Stimulated activated CD4-positive, alpha-beta T cell treated with anti-CD3 and anti-CD28 coated beads, TNF-alpha, amount 100 ng/mL, for 4 hours (primary cell): ENCODE measurements at regions not wholly inside any gene's neighbourhood (a gene's known extent, or its start where the extent isn't known, plus 50 kb on each side); places are given as distances from the start of the nearest gene placed in this dataset.
"Not testable (repeated sequence)": the region's sequence is repeated elsewhere in the genome, so short reads cannot be mapped to it uniquely, and the experiment has no call there.

Source experiments
- DNase-seq, 3 experiments: peaks; one replicate each; pipeline ENCODE4 v3.0.0-alpha.2; 2020; ENCODE audit warnings: low read depth in 3 of 3

DNA sequence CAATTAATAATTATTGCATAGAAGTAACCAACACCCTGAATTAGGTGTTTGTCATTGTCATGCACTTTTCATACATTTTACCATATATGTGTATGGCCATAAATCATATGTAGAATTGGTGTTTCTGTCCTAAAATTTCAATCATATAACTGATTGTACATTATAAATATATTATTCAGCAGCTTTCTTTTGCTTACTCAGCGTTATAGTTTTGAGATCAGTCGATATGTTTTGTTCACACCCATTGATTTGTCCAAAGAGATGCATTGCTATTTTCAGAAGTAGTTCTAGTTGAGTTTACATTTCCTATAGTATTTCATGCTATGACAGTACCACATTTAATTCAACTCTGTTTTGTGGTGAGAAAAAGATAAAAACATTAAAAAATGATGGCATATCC lies 50.5 kb upstream of the PARP4 start:
- DNase-seq, result no peak

DNA sequence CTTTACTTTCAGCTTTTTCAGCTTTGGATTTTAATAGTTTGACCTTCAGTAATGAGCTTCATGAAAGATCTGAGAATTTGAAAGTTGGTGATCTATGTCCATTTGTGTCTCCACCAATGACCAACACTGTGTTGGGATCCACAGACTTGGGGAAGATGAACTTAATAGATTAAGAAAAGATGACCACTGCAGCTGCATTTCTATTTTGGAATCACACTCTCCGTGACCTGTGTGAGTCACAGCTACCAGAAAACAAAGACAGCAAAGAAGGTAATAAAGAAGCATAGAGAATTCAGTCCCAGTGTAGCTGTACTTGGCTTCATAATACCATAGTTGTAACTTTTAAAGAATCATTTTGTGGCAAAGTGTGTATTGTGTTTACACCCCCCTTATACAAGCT lies 51.4 kb upstream of the PARP4 start:
- not testable (repeated sequence) for DNase-seq

DNA sequence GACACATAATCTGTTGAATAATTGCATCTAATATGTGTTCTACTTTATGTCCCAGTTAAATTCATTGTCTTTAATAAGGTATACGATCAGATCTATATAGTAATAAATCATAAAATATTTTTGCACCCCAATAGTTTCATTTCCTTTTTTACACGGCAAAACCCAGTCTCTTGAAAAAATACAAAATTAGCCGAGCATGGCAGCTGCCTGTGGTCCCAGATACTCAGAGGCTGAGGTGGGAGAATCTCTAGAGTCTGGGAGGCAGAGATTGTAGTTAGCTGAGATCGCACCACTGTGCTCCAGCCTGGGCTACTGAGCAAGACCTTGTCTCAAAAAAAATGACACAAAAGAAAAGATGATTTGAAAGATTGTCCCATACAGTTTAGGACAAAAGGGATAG lies 52.3 kb upstream of the PARP4 start:
- DNase-seq, result no peak

DNA sequence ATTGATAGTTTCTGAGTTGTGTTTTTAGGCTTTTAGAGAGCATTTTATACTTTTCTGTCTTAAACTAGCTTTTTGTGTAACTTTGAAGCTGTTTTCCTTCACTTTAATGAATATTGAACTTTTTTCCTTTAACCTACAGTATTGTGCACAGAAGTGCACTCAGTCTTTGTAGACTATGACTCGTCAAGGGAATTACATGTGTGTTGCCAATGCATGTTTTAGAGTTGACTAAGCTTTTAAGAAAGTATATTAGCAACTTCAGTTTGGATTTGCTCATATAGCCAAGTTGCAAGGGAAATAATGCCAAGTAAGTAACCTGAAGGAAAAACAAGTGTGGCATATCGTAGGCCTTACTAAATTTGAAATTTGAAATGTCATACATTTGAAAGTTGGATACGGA lies 55.0 kb upstream of the PARP4 start:
- DNase-seq, result not testable (repeated sequence)

DNA sequence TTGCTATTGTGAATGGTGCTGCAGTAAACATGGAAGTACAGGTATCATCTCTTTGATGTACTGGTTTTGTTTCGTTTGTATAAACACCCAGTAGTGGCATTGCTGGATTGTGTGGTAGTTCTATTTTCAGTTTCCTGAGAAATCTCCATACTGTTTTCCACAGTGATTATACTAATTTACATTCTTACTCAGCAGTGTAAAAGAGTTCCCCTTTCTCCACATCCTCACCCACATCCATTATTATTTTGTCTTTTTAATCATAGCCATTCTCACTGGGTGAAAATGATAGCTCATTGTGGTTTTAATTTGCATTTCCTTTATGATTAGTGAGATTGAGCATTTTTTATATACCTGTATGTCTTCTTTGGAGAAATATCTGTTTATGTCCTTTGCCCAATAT lies 62.3 kb upstream of the PARP4 start:
- no peak for DNase-seq

DNA sequence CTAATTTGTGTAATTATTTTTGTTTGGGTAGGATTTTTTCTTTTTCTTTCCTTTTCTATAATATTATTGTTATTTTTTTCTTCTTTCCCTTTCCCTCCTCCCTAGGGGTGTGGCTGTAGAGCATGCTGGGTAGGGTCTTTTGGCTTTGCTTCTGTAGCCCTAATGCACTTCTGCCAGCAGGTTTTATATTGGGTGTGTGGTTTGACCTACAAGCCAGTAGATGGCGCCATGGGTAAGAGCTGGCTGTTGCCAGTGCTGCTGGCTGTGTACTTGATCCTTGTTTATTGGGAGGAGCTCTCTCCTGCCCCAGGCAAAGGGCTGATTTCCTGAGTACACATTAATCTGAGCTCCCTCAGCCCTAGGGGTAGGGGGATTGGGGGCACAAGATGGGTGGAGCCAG lies 67.7 kb upstream of the PARP4 start:
- peak in 1 of 3 experiments; percentile 4 for DNase-seq

DNA sequence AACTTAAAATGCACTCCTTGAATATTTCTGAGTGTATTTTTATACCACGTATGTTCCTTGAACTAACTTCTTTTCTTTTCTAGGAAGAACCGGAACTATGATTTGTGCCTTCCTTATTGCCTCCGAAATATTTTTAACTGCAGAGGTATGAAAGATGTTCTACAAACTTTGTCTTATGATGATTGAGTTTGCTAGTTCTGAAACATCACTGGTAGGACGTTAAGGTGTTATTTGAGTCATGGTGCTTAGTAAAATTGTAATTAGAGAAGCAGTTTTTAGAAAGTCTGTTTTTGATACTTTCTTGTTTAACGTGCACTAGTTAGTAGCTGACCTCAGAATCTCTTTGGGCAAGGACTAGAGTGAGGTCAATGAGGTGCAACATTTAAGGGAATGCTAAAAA lies 69.0 kb upstream of the PARP4 start:
- not testable (repeated sequence) for DNase-seq

DNA sequence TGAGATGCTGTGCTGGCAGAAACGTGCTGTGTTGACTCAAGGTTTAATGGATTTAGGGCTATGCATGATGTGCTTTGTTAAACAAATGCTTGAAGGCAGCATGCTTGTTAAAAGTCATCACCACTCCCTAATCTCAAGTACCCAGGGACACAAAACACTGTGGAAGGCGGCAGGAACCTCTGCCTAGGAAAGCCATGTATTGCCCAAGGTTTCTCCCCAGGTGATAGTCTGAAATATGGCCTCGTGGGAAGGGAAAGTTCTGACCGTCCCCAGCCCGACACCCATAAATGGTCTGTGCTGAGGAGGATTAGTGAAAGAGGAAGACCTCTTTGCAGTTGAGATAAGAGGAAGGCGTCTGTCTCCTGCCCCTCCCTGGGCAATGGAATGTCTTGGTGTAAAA lies 79.1 kb upstream of the PARP4 start:
- DNase-seq, result not testable (repeated sequence)

DNA sequence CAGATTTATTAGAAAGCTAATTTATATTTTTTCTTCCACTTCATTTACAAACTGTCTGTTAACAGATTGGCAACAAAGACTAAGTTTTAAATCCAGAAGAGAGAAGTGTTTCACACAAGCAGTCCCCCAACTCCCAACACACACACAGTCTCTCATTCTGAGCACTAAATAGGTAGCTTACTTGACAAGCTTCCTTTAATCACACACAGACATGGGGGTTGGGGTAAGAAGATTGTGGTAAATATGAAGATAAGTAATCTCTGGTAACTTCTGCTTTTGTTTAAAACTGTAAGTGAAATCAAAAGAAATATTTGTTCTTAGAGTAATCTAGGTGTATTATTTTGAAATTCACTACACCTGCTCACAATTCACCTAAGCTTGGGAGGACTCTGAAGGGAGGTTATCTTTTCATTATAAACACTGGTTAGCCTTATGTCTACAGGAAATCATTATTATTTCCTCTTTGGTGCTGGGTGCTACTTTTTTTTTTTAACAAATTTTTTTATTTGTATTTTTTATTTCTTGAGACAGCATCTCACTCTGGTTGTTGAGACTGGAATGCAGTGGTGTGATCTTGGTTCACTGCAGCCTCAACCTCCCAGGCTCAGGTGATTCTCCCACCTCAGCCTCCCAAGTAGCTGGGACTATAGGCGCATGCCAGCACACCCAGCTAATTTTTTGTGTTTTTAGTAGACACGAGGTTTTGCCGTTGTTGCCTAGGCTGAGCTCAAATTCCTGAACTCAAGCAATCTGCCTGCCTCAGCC lies 82.1 kb upstream of the ATP12A start:
- DNase-seq, result not testable (repeated sequence)

DNA sequence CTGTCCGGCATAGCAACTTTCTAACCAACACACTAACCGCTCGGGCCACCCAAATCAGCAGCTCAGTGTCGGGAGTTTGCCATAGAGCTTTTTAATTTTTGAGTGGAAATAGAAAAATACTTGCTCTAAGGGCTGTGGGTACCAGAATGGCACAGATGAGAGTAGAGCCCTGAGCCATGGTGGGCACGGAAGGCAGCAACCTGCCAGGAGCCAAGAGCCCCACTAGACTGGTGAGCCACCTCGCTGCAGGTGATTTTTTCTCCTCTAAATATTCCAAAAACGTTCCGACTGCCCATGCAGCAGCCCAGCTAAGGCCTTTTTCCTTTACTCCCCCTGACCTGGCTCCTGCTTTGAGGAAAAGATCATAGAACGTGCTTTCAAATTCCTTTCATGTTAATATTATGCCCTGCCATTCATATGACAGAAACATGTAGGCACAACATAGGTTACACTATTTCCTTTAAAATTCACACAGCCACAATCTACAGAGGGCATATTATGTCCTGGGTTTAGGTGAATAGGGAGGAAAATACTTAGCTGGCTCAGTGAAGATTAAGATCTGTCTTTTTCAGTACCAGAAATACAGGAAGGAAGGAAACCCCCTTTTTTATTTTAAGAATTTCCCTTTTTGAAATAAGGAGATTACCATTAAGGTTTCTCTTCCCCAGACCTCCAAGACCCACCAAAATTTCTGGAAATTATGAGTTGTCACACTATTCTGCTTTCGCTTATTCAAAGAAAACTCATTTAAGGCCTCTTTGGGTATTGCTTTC lies 81.0 kb upstream of the ATP12A start:
- not testable (repeated sequence) for DNase-seq

DNA sequence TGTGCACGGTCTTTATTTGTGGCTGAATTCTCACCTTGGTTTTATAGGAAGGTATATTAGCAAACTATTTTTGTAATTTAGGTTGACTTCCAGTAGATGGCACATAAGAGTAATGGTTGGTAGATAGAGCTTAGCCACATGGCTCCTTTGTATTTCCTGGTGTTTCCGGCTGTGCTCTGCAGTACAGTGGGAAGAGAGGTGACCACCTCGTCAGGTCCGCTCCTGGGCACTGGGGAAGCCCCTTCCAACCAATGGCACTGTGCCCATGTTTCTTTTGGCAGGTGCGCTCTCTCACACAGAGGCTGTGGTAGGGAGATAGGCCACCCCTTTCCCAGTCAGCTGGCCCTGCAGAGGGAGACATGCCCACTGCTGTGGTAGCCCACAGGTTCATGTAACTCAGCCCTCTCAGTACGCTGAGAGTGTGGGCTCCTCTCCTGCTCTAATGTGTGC lies 74.3 kb upstream of the ATP12A start:
- DNase-seq, result no peak

DNA sequence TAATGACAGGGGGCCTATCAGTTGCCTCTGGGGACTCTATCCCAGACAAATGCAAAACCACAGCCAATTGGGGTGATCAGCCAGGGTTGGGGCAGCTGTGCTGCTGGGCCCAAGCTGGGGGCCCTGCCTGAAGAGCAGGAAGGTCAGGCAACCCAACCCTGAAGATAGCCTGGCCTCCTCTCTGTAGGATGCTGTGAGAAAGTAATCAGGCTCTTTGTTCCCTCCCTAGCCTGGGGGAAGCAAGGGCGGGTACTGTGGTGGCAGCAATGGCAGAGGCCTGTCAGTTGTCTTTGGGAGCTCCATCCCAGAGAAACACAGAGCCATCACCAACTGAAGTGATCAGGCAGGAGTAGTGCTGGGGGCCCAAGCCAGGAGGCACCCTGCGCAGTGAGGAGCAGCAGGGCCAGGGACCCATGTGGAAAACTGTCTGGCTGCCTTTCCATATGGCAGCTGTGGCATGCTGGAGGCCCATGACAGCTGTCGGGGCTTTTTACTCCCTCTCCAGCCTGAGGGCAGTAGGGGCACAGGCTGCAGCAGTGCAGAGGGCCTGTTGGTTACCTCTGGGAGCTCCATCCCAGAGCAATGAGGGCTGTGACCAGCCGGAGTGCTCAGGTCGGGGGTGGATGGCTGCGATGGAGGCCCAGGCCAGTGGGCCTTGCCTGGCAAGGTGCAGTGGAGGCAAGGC lies 73.6 kb upstream of the ATP12A start:
- DNase-seq, result no peak

DNA sequence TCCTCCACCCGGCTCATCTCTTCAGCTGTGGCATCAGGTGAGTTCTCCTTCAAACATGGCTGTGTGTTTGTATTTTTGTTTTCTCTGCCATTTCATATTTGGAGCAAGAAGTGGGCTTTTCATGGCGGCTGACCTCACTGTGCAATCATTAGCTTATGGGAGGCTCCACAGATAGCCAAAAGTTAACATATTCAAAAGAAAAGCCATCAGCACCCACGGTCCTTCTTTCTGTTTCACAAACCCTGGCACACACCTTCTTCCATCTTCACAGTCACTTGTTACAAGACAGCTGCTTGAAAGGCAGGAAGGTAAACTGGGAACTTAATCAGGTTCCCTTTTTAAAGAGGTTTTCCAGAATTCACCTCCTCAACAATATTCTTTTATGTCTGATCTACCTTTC lies 69.3 kb upstream of the ATP12A start:
- DNase-seq, result no peak

DNA sequence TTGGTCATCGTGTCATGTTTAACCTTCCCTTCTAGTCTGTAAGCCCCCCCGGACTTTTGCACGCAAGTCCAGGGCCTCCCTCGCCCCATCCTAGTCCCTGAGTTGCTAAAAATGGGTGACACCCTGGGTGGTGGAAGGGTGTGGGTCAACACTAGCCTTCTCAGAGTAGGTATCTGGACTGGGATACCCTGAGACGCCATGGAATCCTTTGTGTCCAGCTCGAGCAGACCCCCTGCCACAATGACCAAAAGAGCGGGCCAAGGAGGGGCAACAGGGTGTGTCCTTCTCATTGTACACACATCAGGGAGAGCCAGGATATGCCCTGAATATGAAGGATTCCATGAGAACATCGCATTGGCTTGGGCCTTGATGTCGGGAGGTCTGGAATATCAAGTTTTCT lies 67.5 kb upstream of the ATP12A start:
- DNase-seq, result no peak

DNA sequence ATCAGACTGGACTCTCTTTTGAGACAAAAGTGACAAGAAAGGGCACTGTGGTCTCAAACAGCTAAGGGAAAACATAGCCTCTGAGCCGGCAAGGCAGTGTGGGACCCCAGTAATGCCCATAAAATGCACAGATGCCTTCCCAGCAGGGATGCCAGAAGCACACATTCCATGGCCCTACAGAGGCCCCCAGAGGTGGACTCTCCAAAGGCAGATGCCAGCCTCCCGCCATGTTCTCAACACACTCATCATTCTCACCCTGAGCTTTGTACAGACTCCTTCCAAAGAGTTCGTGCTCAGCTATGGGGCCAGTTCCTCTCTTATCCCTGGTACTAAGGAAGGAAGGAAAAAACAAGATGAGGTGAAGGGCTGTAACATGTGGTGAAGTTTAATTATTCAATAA lies 67.1 kb upstream of the ATP12A start:
- DNase-seq, result no peak

DNA sequence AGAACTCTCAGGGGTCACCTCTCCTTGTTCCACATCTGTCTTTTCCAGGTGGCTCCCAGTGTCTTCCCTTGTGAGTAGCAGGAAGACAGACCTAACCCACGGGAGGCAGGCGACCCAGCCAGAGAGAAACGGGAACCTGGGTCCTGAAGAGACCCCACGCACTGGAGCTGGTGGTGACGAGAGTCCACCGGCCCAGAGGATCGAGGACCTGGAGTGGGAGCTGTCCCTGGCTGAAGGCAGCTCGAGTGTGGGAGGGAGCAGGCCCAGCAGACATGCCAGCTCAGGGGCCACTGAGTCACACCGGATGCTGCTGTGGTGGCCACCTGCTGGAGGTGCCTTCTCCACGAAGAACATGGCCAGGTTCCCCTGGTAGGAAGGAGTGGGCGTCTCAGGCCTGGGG lies 66.5 kb upstream of the ATP12A start:
- DNase-seq, result no peak

DNA sequence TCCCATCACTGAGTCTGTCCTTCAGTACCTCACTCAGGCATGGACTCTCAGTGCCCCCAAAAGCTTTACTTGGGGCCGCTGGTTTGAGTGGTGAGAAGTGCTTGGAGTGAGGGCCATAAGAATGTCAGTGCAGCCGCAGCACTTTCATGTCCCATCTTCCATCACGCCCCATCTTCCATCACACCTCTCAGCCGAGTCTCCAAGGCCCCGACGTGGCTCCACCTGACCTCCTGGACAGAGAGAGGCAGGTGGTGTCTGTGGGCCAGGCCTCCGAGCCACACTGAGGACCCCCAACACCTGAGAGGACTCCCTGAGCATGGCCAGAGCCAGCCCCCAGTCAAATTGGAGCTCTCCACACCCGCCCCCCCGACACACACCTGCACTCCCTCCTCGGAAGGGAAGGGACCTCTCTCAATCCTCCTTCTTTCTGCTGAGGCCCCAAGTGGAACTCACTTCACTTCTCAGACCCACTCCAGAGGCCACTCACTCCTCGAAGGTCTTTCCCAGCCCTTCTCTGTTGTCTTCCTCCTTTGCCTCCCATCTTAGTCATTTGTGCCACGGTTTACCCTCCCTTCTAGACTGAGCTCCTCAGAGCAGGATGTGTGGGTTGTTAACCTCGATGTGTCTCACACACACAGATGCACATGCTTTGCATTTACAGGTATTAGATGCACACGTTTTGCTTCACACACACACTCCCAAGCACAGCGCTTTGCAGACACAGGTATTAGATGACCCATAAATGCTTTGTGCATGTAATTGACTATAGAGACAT lies 65.7 kb upstream of the ATP12A start:
- DNase-seq, result no peak

DNA sequence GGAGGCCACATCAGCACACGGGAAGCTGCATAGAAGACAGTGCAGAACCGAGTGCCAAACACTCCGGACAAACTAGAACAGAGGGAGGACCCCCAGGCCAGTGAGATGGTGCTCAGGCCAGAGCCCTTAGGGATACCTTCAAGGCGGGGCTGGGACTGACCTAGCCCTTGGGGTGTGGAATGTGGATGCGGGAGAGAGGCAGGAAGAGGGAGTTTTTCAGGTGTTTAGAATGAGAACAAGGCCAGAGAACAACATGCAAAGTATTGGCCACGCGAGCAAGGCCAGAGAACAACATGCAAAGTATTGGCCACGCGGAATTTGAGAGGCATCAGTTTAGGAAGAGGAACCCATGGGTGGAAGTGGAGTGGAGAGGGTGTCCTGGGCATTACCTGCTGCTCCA lies 65.1 kb upstream of the ATP12A start:
- DNase-seq, result no peak

DNA sequence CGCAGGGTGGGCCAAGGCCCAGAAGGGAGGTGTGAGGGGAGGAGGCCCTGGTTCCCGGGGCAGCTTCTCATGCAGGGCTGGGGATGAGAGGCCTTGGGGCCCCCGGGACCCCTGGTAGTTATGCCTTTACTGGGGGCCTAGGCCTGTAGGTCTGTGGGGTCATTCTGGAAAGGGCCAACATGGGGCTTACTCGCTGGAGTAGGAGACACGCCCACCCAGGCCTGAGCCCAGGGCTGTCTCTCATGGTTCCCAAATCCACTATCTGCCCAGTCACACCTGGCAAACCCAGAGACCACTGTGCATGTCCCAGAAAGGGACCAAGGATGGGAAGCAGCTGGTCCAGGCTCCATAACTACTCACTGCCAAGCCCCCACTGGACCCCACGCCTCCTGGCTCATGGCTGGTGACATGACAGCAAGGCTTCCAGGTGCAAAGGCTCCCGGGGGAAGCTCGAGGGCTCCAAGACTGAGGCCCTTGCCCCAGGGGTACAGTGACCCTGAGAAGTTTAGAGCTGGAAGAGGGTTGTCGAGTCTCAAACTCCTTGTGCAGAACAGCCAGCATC lies 64.2 kb upstream of the ATP12A start:
- no peak for DNase-seq

DNA sequence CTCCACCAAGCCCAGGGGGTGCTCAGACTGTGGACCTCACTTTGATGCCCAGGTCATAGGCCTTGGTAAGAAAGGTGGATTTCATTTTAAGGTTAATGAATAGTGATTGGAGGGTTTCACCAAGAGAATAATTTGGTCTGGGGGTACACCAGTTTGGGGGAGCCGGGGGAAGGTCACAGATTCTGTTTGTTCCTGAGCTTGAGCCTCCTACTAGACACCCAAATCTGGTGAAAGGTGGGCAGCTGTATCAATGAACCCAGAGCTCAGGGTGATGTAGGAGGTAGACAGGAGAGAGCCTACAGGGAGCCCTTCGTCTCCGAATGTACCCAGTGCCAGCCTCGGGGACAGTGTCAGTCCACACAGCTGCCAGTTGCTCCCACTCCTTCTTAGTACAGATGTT lies 63.7 kb upstream of the ATP12A start:
- DNase-seq, result no peak

DNA sequence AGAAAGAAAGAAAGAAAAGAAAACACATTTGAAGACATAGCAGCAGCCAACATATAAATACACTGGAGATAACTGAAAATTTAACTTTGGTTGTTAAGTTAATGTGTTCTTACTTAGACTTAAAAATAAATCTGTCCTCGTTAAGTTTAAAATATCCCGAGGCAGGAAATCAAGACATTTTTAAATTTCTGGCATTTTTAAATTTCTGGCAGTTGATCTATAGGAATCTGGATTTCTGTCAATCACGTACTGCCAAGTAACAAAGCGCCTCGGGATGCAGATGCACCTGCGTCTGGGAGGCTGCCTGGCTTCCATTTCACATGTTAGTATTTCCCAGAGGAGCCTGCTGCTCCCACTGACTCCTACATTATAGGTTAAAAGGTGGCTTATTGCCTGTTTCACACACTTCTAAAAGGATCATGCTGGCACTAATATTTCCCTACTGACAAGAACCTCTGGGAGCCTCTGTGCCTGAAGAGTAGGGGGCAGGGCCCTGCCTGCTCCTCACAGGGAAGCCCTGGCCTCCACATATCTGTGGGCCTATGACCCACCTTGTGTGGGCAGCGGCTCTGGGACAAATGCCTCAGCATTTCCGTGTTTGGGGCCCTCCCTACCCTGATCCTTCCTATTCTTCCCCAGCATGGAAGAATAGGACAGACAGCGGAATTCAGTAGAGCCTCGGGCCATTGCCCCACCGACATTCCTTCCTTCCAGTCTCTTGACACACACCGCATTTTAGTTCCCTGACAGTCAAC lies 62.8 kb upstream of the ATP12A start:
- no peak for DNase-seq
